ENCODE measurements at regions not wholly inside any gene's neighbourhood (a gene's known extent, or its start where the extent isn't known, plus 50 kb on each side); places are given as distances from the start of the nearest gene placed in this dataset.

GRCh38 chr1:164177118-164177517 lies 381.9 kb upstream of the PBX1 start (continued):
- TF ChIP-seq, protein P1, sequence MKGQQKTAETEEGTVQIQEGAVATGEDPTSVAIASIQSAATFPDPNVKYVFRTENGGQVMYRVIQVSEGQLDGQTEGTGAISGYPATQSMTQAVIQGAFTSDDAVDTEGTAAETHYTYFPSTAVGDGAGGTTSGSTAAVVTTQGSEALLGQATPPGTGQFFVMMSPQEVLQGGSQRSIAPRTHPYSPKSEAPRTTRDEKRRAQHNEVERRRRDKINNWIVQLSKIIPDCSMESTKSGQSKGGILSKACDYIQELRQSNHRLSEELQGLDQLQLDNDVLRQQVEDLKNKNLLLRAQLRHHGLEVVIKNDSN (IDR thresholded peaks at IDR 0.05; ENCODE audit: borderline replicate concordance, low read depth) = no peak
- TF ChIP-seq POLR2AphosphoS5 (IDR thresholded peaks at IDR 0.05; ENCODE audit: low read depth, low read length) (no peak), ELF1 (IDR thresholded peaks at IDR 0.05) (no peak), GABPA (IDR thresholded peaks at IDR 0.05; ENCODE audit: low read depth) (no peak), MEF2A (IDR thresholded peaks at IDR 0.05; ENCODE audit: borderline replicate concordance, low read depth) (no peak), RAD21 (IDR thresholded peaks at IDR 0.05; ENCODE audit: low read length) (no peak), NRF1 (IDR thresholded peaks at IDR 0.05; ENCODE audit: low read depth, low read length) (no peak), TAF1 (IDR thresholded peaks at IDR 0.05; ENCODE audit: borderline replicate concordance, low read depth, low read length) (no peak), EP300 (IDR thresholded peaks at IDR 0.05; ENCODE audit: borderline replicate concordance in 1 of 2, low read depth in 1 of 2, low read length in 1 of 2) (no peak)
- TF ChIP-seq, protein P2, sequence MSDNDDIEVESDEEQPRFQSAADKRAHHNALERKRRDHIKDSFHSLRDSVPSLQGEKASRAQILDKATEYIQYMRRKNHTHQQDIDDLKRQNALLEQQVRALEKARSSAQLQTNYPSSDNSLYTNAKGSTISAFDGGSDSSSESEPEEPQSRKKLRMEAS (IDR thresholded peaks at IDR 0.05; ENCODE audit: low read depth) = no peak

GRCh38 chr1:164180824-164181223 lies 378.2 kb upstream of the PBX1 start:
- no peaks in the 10 kb centered on the region for H3K79me2 ChIP-seq (ENCODE audit: insufficient read depth)
- H3K4me1 ChIP-seq (ENCODE audit: control insufficient read depth in 1 of 2, insufficient read depth in 2 of 2, low read depth in 1 of 2, low read length in 1 of 2) = no peaks in the 10 kb centered on the region
- no peaks in the 10 kb centered on the region for H3K27me3 ChIP-seq (ENCODE audit: insufficient read depth)
- no peaks in the 10 kb centered on the region for H4K20me1 ChIP-seq (ENCODE audit: insufficient read depth)
- no peak overlapping the region for H3K9ac ChIP-seq
- DNase-seq = no peak
- ChIA-PET POLR2A (no interaction called here), CTCF (no interaction called here)
- TF ChIP-seq TCF12 (IDR thresholded peaks at IDR 0.05) = no peak
- TF ChIP-seq MXI1 (IDR thresholded peaks at IDR 0.05; ENCODE audit: low read depth, low read length) = no peak
- TF ChIP-seq CHD2 (IDR thresholded peaks at IDR 0.05; ENCODE audit: low read length, partially characterized antibody) = no peak
- no peak for TF ChIP-seq EZH2phosphoT487 (IDR thresholded peaks at IDR 0.05; ENCODE audit: borderline replicate concordance, low read depth)
- no peak for TF ChIP-seq GABPA (IDR thresholded peaks at IDR 0.05; ENCODE audit: low read depth)
- no peak for TF ChIP-seq RAD21 (IDR thresholded peaks at IDR 0.05; ENCODE audit: low read length)
- TF ChIP-seq SMC3 (IDR thresholded peaks at IDR 0.05; ENCODE audit: low read depth, low read length) = no peak
- no peak overlapping the region for H3K4me2 ChIP-seq
- no peaks in the 10 kb centered on the region for H3F3A ChIP-seq (replicated peaks; ENCODE audit: insufficient read depth)
- H3K4me3 ChIP-seq (ENCODE audit: low read depth in 2 of 2, low read length in 1 of 2) = no peak overlapping the region
- no peaks in the 10 kb centered on the region for H3K36me3 ChIP-seq (replicated peaks in 1 of 2; ENCODE audit: control insufficient read depth in 1 of 2, insufficient read depth in 2 of 2, low read length in 1 of 2)
- H3K9me3 ChIP-seq = no peaks in the 10 kb centered on the region; the same call in 1 of the 2 replicates
- H3K27ac ChIP-seq (ENCODE audit: low read depth in 2 of 2, low read length in 1 of 2) = no peak overlapping the region
- H3K9me2 ChIP-seq = no peaks in the 10 kb centered on the region
- H2AFZ ChIP-seq (ENCODE audit: low read depth) = no peak overlapping the region

DNA sequence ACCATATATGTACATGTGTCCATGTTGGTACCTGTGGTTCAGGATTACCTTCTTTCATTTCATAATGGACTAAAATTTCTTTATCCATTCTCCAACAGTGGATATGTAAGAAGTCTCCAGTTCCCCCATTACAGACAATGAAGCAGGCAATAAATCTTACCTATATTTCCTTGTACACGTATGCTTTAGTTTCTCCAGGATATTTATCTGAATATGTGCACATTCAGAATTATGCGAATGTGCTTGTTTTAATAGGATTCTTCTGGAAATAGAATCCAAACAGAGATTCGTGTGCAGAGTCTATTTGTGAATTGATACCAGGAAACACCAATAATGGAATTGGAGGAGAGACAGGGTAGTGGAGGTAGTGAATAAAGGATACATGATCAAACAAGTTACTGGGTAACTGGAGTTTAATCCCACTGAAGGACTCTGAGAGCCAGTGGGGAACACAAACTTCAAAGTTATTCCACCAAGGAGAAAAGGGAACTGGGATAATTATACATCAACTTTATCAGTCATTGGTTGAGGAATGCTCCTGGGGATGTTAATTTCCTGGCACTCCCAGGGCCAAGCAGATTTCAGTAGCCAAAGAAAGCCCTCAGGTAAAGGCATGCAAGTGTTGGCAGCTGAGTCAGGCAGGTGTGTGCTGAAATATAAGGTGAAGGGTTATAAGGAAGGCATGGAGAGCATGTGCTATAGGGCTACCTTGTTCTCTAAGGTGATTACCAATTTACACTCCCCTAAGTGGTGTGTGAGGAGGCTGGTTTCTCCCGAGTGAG lies 374.9 kb upstream of the PBX1 start:
- Histone ChIP-seq H3K9ac (no peak overlapping the region), H3K4me1 (ENCODE audit: control insufficient read depth in 1 of 2, insufficient read depth in 2 of 2, low read depth in 1 of 2, low read length in 1 of 2) (no peaks in the 10 kb centered on the region), H3K79me2 (ENCODE audit: insufficient read depth) (no peaks in the 10 kb centered on the region), H2AFZ (ENCODE audit: low read depth) (no peak overlapping the region), H3K9me3 (no peaks in the 10 kb centered on the region; the same call in 1 of the 2 replicates), H3F3A (replicated peaks; ENCODE audit: insufficient read depth) (no peaks in the 10 kb centered on the region), H3K4me2 (no peak overlapping the region), H4K20me1 (ENCODE audit: insufficient read depth) (no peaks in the 10 kb centered on the region), H3K36me3 (replicated peaks in 1 of 2; ENCODE audit: control insufficient read depth in 1 of 2, insufficient read depth in 2 of 2, low read length in 1 of 2) (no peaks in the 10 kb centered on the region), H3K4me3 (ENCODE audit: low read depth in 2 of 2, low read length in 1 of 2) (no peak overlapping the region), H3K9me2 (no peaks in the 10 kb centered on the region), H3K27me3 (ENCODE audit: insufficient read depth) (no peaks in the 10 kb centered on the region), H3K27ac (ENCODE audit: low read depth in 2 of 2, low read length in 1 of 2) (no peak overlapping the region)
- POLR2A ChIA-PET = no interaction called here
- no peak for DNase-seq
- CTCF ChIA-PET = interaction anchor here (1.0 kb wide), 1 partner anchor 66 kb away, joined by 3 read pairs; no protein-coding TSS in a partner anchor
- WGBS (ENCODE audit: low lambda C conversion rate) = 15% methylated on average over 4 of the region's 4 CpGs
- TF ChIP-seq EP300 (IDR thresholded peaks at IDR 0.05; ENCODE audit: borderline replicate concordance in 1 of 2, low read depth in 1 of 2, low read length in 1 of 2) (no peak), IRF3 (IDR thresholded peaks at IDR 0.05; ENCODE audit: low read depth, low read length) (no peak), PBX3 (IDR thresholded peaks at IDR 0.05) (no peak), SIN3A (IDR thresholded peaks at IDR 0.05; ENCODE audit: borderline replicate concordance, low read depth, low read length) (no peak), TEAD4 (IDR thresholded peaks at IDR 0.05; ENCODE audit: borderline replicate concordance, insufficient read depth) (no peak), YY1 (IDR thresholded peaks at IDR 0.05; ENCODE audit: low read depth) (no peak), NRF1 (IDR thresholded peaks at IDR 0.05; ENCODE audit: low read depth, low read length) (no peak), NFIC (IDR thresholded peaks at IDR 0.05; ENCODE audit: borderline replicate concordance) (no peak), RXRA (IDR thresholded peaks at IDR 0.05; ENCODE audit: borderline replicate concordance, low read depth) (no peak)
- TF ChIP-seq, protein P3, sequence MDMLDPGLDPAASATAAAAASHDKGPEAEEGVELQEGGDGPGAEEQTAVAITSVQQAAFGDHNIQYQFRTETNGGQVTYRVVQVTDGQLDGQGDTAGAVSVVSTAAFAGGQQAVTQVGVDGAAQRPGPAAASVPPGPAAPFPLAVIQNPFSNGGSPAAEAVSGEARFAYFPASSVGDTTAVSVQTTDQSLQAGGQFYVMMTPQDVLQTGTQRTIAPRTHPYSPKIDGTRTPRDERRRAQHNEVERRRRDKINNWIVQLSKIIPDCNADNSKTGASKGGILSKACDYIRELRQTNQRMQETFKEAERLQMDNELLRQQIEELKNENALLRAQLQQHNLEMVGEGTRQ (IDR thresholded peaks at IDR 0.05; ENCODE audit: borderline replicate concordance, low read depth, low read length) = no peak

All from SK-N-SH (cell line).